ENCODE measurements at regions not wholly inside any gene's neighbourhood (a gene's known extent, or its start where the extent isn't known, plus 50 kb on each side); places are given as distances from the start of the nearest gene placed in this dataset.
A peak's percentile ranks its signal among the peaks of the same experiment; 100 is the strongest.

- H3K4me3 Mint-ChIP-seq: no peak overlapping the region
- no peaks in the 10 kb centered on the region for H3K9me3 ChIP-seq (ENCODE audit: control insufficient read depth, low read length)
- peaks cover 1% of the 10 kb centered on the region for H3K9me3 Mint-ChIP-seq
- H3K36me3 ChIP-seq (ENCODE audit: control insufficient read depth, insufficient read depth, low read length): no peaks in the 10 kb centered on the region
- no peak for DNase-seq
- TF ChIP-seq CTCF (conservative IDR thresholded peaks at IDR 0.05): no peak
- H3K4me3 ChIP-seq (ENCODE audit: low read length): no peak overlapping the region
- H3K27ac Mint-ChIP-seq: no peak overlapping the region
- H3K27me3 ChIP-seq (ENCODE audit: control insufficient read depth, insufficient read depth, low read length, poor library complexity, severe bottlenecking): no peaks in the 10 kb centered on the region
- no peaks in the 10 kb centered on the region for H3K27me3 Mint-ChIP-seq (ENCODE audit: insufficient read depth)
- peaks cover 10% of the 10 kb centered on the region for H3K4me1 Mint-ChIP-seq
- H3K4me1 ChIP-seq (ENCODE audit: control insufficient read depth, insufficient read depth, low read length): no peaks in the 10 kb centered on the region
- no peak overlapping the region for H3K9ac ChIP-seq (ENCODE audit: extremely low read depth, low read length, poor library complexity, severe bottlenecking)
- H3K36me3 Mint-ChIP-seq (ENCODE audit: low read depth): no peaks in the 10 kb centered on the region
- H3K27ac ChIP-seq (ENCODE audit: low read depth, low read length): no peak overlapping the region
Observed at GRCh38 chr17:62888148-62888547, 77.9 kb upstream of the TANC2 start.

- DNase-seq: no peak
- Mint-ChIP-seq H3K9me3 (peaks cover 1% of the 10 kb centered on the region), H3K27ac (no peak overlapping the region), H3K4me3 (no peak overlapping the region), H3K27me3 (ENCODE audit: insufficient read depth) (no peaks in the 10 kb centered on the region), H3K36me3 (ENCODE audit: low read depth) (no peaks in the 10 kb centered on the region), H3K4me1 (peaks cover 4% of the 10 kb centered on the region)
- WGBS, 2 experiments (ENCODE audit: insufficient coverage in 1 of 2, insufficient read length in 1 of 2): 85 to 92% methylated on average over 1 to 3 of the region's 3 CpGs
- Histone ChIP-seq H3K27ac (ENCODE audit: low read depth, low read length) (no peak overlapping the region), H3K9me3 (ENCODE audit: control insufficient read depth, low read length) (no peaks in the 10 kb centered on the region), H3K27me3 (ENCODE audit: control insufficient read depth, insufficient read depth, low read length, poor library complexity, severe bottlenecking) (no peaks in the 10 kb centered on the region), H3K4me3 (ENCODE audit: low read length) (no peak overlapping the region), H3K4me1 (ENCODE audit: control insufficient read depth, insufficient read depth, low read length) (no peaks in the 10 kb centered on the region), H3K9ac (ENCODE audit: extremely low read depth, low read length, poor library complexity, severe bottlenecking) (no peak overlapping the region), H3K36me3 (ENCODE audit: control insufficient read depth, insufficient read depth, low read length) (no peaks in the 10 kb centered on the region)
- no peak for TF ChIP-seq CTCF (conservative IDR thresholded peaks at IDR 0.05)
Observed at GRCh38 chr17:62887437-62887836, 78.6 kb upstream of the TANC2 start.

GRCh38 chr17:62884781-62885180 is 76.7 kb upstream of the MARCHF10 start:
- no peak for TF ChIP-seq CTCF (conservative IDR thresholded peaks at IDR 0.05)
- peak overlapping the region; percentile 10 for H3K27ac Mint-ChIP-seq
- H3K9me3 Mint-ChIP-seq: peaks cover 1% of the 10 kb centered on the region
- 67% methylated on average over 5 of the region's 5 CpGs; no CpG with 5 or more reads in 1 of the 2 experiments for WGBS, 2 experiments (ENCODE audit: insufficient coverage in 1 of 2, insufficient read length in 1 of 2)
- no peaks in the 10 kb centered on the region for H3K27me3 Mint-ChIP-seq (ENCODE audit: insufficient read depth)
- Histone ChIP-seq H3K9ac (ENCODE audit: extremely low read depth, low read length, poor library complexity, severe bottlenecking) (no peak overlapping the region), H3K27me3 (ENCODE audit: control insufficient read depth, insufficient read depth, low read length, poor library complexity, severe bottlenecking) (no peaks in the 10 kb centered on the region), H3K9me3 (ENCODE audit: control insufficient read depth, low read length) (no peaks in the 10 kb centered on the region), H3K36me3 (ENCODE audit: control insufficient read depth, insufficient read depth, low read length) (no peaks in the 10 kb centered on the region), H3K4me1 (ENCODE audit: control insufficient read depth, insufficient read depth, low read length) (no peaks in the 10 kb centered on the region), H3K27ac (ENCODE audit: low read depth, low read length) (no peak overlapping the region), H3K4me3 (ENCODE audit: low read length) (no peak overlapping the region)
- H3K36me3 Mint-ChIP-seq (ENCODE audit: low read depth): no peaks in the 10 kb centered on the region
- peak; percentile 12 for DNase-seq
- no peaks in the 10 kb centered on the region for H3K4me1 Mint-ChIP-seq
- no peak overlapping the region for H3K4me3 Mint-ChIP-seq
